BLaER1 treated with 17β-estradiol and CSF1 and Interleukin-3, amounts not matched to agents 10 nM and 100 nM (cell line): ENCODE measurements at regions not wholly inside any gene's neighbourhood (a gene's known extent, or its start where the extent isn't known, plus 50 kb on each side); places are given as distances from the start of the nearest gene placed in this dataset.
"Not testable (repeated sequence)": the region's sequence is repeated elsewhere in the genome, so short reads cannot be mapped to it uniquely, and the experiment has no call there.

Experiments
- H3K27ac ChIP-seq, 11 experiments: shearing (Covaris generic); formaldehyde crosslinking; 2 replicates each; pipeline ENCODE4 v1.8.1; 2022
- H3K27me3 ChIP-seq, 11 experiments: shearing (Covaris generic); formaldehyde crosslinking; 2 replicates each; pipeline ENCODE4 v1.8.1; 2022
- H3K36me3 ChIP-seq, 11 experiments: shearing (Covaris generic); formaldehyde crosslinking; 2 replicates each; pipeline ENCODE4 v1.8.1; 2022
- H3K4me1 ChIP-seq, 10 experiments: shearing (Covaris generic); formaldehyde crosslinking; 2 replicates each; pipeline ENCODE4 v1.8.1; 2022
- H3K4me2 ChIP-seq, 11 experiments: shearing (Covaris generic); formaldehyde crosslinking; 2 replicates each; pipeline ENCODE4 v1.8.1; 2022
- H3K4me3 ChIP-seq, 10 experiments: shearing (Covaris generic); formaldehyde crosslinking; 2 replicates each; pipeline ENCODE4 v1.8.1; 2022
- H3K9ac ChIP-seq, 11 experiments: shearing (Covaris generic); formaldehyde crosslinking; 2 replicates each; pipeline ENCODE4 v1.8.1; 2022
- H3K9me3 ChIP-seq, 11 experiments: shearing (Covaris generic); formaldehyde crosslinking; replicated peaks in 1 of 11; 2 replicates each; pipeline ENCODE4 v1.8.1; 2022
- H4K20me1 ChIP-seq, 11 experiments: shearing (Covaris generic); formaldehyde crosslinking; 2 replicates each; pipeline ENCODE4 v1.8.1; 2022
- Cebpa-rat ChIP-seq, 11 experiments: shearing (Covaris generic); IDR thresholded peaks; 2 replicates each; pipeline ENCODE4 v1.8.1; 2022

DNA sequence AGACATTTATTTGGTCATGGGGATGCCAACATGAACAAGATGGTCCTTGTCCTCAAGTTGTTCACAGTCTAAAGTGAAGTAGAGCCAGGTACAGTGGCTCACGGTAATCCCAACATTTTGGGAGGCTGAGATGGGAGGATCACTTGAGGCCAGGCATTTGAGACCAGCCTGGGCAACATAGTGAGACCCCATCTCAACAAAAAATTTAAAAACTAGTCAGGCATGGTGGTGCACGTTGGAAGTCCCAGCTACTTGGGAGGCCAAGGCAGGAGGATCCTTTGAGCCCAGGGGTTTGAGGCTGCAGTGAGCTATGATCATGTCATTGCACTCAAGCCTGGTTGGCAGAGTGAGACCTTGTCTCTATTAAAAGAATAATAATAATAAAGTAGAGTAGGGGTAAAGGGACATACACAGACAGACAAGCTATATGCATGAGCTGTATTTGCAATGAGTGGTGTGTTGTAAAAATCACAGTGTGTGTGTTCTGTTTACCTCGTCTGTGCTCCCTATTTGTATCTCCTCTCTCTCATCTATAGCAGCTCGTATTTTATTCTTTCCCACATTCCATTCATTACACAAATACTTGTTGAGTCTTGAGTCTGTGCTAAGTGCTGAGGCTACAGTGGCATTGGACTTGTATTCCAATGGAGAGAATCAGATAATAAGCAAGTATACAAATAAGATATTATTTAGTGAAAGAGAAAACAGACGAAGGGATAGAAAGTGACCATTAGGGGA is 73.9 kb upstream of the DHX40 start:
- Histone ChIP-seq H3K9me3 (no peaks in the 10 kb centered on the region), H3K27ac (no peak overlapping the region), H3K27me3 (no peaks in the 10 kb centered on the region), H3K4me1 (peaks cover 0 to 9% (median 0%) of the 10 kb centered on the region in 10 experiments; a peak in 4 of 20 replicates), H3K9ac (no peak overlapping the region), H3K36me3 (no peaks in the 10 kb centered on the region), H3K4me2 (no peak overlapping the region), H4K20me1 (no peaks in the 10 kb centered on the region), H3K4me3 (no peak overlapping the region)
- TF ChIP-seq Cebpa-rat (IDR thresholded peaks at IDR 0.05): no peak

DNA sequence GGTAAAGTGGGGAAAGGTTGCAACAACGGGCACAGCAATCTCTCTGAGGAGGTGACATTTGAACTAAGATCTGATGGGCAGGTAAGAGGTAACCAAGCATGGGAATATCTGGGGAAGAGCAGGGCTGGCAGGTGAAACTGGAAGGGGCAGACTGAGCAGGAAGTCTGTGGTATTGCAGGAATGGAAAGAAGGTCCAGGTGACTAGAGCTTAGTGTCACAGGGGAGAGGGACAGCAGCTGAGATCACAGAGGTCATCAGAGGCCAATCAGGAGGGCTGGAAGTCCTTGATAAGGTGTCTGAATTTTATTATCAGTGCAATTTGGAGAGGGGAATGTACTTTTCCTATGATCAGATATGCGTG is 73.3 kb upstream of the DHX40 start:
- Histone ChIP-seq H3K4me3 (no peak overlapping the region), H3K27ac (no peak overlapping the region), H3K4me1 (peaks cover 0 to 9% (median 0%) of the 10 kb centered on the region in 10 experiments; a peak in 4 of 20 replicates), H3K9ac (no peak overlapping the region), H4K20me1 (no peaks in the 10 kb centered on the region), H3K36me3 (no peaks in the 10 kb centered on the region), H3K4me2 (no peak overlapping the region), H3K9me3 (no peaks in the 10 kb centered on the region), H3K27me3 (no peaks in the 10 kb centered on the region)
- TF ChIP-seq Cebpa-rat (IDR thresholded peaks at IDR 0.05): no peak

DNA sequence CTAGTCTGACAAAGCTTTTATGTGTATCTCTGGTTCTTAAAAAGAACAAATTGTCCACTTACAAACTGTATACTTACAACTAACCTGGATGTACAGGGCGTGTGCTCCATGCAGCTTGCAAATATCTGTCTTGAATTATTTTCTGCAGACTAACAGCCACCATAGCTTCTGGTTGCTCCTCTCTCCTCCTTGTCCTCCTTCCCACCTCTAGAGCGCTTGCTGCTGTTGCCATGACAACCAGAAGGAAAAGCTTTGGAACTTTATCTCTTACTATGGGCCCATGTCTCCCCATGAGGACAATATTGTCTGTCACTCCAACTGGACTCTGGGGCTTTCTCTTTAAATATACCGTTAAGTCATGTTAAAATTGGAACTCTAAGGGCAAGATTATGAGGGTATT is 71.5 kb upstream of the DHX40 start:
- no peak overlapping the region for H3K4me3 ChIP-seq
- H4K20me1 ChIP-seq: no peaks in the 10 kb centered on the region
- no peak overlapping the region for H3K27ac ChIP-seq
- no peak overlapping the region for H3K4me2 ChIP-seq
- H3K27me3 ChIP-seq: no peaks in the 10 kb centered on the region
- H3K9ac ChIP-seq: no peak overlapping the region
- H3K36me3 ChIP-seq: no peaks in the 10 kb centered on the region
- no peak for TF ChIP-seq Cebpa-rat (IDR thresholded peaks at IDR 0.05)
- no peaks in the 10 kb centered on the region for H3K9me3 ChIP-seq
- H3K4me1 ChIP-seq: peaks cover 0 to 9% (median 0%) of the 10 kb centered on the region in 10 experiments; a peak in 4 of 20 replicates

DNA sequence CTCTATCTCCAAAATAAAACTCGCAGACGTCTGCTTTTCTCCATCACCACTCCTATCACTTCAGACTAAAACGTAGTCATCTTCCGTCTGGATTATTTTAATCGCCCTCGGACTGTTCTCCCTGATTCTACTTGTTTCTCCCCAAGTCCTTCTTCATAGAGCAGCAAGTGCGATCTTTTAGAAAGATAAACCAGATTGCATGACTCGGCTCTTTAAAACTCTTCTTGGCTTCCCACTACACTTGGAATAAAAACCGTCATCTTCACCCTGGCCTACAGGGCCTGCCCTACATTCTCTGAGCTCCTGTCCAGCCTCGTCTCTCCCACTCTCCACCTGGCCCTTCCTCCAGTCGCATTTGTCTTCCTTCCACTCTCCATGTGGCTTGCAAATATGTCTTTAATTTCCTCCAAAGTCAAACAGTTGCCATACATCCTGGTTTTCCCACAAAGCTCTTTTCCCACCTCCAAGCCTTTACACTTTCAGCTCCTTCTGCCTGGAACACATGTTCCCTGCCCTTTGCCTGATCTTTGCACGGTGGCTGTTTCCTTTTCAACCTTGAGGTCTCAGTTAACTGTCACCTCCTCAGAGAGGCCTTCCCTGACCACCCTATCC is 70.5 kb upstream of the DHX40 start:
- Histone ChIP-seq H3K4me1 (peaks cover 0 to 2% (median 0%) of the 10 kb centered on the region in 10 experiments; a peak in 2 of 20 replicates), H3K4me2 (no peak overlapping the region), H3K9me3 (peaks cover 0 to 6% (median 0%) of the 10 kb centered on the region in 11 experiments; a peak in 4 of 22 replicates), H4K20me1 (no peaks in the 10 kb centered on the region), H3K4me3 (no peak overlapping the region), H3K36me3 (no peaks in the 10 kb centered on the region), H3K27ac (no peak overlapping the region), H3K9ac (no peak overlapping the region), H3K27me3 (no peaks in the 10 kb centered on the region)
- no peak for TF ChIP-seq Cebpa-rat (IDR thresholded peaks at IDR 0.05)

DNA sequence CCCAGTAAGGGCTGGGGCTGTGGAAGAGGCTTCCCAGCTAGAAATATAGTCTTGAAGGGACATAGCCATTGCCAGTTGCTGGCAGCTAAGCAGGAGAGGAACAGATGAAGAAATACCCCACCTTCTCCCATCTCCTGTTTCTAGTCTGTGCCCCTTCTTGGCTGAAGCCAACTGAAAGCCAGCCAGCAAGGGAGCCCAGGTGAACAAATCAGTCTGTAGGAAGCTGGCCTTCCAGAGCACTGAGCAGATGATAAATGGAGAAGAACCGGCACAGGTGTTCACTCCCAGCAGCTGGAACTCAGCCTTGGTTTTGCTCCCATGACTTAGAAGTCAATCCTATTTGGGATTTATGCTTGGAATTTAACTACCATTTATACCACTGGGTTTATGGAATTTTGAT is 69.2 kb upstream of the DHX40 start:
- no peaks in the 10 kb centered on the region for H3K27me3 ChIP-seq
- no peak for TF ChIP-seq Cebpa-rat (IDR thresholded peaks at IDR 0.05)
- H3K9me3 ChIP-seq: peaks cover 0 to 7% (median 0%) of the 10 kb centered on the region in 11 experiments; a peak in 4 of 22 replicates
- H3K27ac ChIP-seq: no peak overlapping the region
- no peaks in the 10 kb centered on the region for H3K4me1 ChIP-seq
- H3K4me2 ChIP-seq: no peak overlapping the region
- H3K9ac ChIP-seq: no peak overlapping the region
- H3K36me3 ChIP-seq: no peaks in the 10 kb centered on the region
- H3K4me3 ChIP-seq: no peak overlapping the region
- H4K20me1 ChIP-seq: no peaks in the 10 kb centered on the region

DNA sequence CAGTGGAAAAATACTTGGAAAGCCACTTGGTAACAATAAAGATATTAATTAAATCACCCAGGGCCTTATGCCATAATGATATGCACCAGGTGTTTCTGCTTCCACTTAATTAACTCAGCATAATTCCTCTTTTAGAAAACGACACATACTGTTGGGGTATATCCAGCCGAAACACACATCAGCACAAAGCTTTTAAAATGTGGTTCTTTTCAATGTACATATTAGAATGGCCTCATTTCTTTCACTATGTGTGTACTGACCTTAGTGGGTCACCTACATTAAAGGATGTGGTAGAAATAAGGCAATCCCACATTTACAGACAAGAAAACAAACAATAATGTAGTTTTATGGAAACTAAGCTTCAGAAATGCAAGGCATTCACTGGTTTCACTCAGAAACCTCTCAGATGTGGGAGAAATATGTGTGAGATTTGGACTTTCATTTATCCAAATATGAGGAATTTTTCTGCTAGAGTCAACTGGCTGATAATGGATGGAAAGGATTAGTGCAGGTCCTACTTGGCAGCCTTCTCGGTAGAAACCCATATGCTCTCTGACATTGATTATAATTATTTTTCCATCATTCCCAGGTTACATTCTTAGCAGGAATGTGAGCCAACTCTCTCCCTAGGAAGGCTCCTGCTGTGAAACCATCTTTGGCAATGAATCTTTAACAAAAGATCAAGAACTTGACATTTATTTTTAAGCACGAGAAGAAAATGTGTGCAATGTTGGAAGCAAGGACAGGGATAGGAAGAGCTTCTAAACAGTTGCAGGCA is 66.7 kb upstream of the DHX40 start:
- no peak overlapping the region for H3K27ac ChIP-seq
- no peak overlapping the region for H3K4me3 ChIP-seq
- TF ChIP-seq Cebpa-rat (IDR thresholded peaks at IDR 0.05): no peak
- no peaks in the 10 kb centered on the region for H3K27me3 ChIP-seq
- no peaks in the 10 kb centered on the region for H3K4me1 ChIP-seq
- H3K9me3 ChIP-seq: peaks cover 0 to 7% (median 0%) of the 10 kb centered on the region in 11 experiments; a peak in 4 of 22 replicates
- H3K4me2 ChIP-seq: no peak overlapping the region
- no peaks in the 10 kb centered on the region for H4K20me1 ChIP-seq
- H3K9ac ChIP-seq: no peak overlapping the region
- H3K36me3 ChIP-seq: no peaks in the 10 kb centered on the region

DNA sequence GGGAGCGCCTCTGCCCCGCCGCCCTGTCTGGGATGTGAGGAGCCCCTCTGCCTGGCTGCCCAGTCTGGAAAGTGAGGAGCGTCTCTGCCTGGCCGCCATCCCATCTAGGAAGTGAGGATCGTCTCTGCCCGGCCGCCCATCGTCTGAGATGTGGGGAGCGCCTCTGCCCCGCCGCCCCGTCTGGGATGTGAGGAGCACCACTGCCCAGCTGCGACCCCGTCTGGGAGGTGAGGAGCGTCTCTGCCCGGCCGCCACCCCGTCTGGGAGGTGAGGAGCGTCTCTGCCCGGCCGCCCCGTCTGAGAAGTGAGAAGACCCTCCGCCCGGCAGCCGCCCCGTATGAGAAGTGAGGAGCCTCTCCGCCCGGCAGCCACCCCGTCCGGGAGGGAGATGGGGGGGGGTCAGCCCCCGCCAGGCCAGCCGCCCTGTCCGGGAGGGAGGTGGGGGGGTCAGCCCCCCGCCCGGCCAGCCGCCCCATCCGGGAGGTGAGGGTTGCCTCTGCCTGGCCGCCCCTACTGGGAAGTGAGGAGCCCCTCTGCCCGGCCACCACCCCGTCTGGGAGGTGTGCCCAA is 65.2 kb upstream of the DHX40 start:
- not testable (repeated sequence) for H4K20me1 ChIP-seq, H3K36me3 ChIP-seq, H3K4me2 ChIP-seq, H3K27ac ChIP-seq, H3K4me1 ChIP-seq, H3K9me3 ChIP-seq, H3K27me3 ChIP-seq, H3K9ac ChIP-seq, H3K4me3 ChIP-seq

DNA sequence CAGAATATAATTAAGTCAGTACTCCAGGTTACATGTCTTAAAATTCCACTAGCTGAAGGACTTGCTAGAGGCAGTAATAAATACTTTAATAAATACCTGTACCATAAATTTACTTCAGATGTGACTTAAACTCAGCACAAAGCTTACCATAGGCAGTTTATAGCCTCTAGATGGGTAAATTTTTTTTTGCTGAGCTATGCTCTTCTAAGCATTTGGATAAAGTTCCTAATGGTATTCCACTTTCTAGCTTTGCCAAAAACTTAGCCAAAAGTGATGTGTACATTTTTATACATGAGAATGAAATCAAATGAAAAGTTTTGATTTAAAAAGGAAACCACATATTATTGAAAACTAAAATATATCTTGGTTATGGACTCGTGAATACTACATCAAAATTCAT is 63.7 kb upstream of the DHX40 start:
- H3K27ac ChIP-seq: no peak overlapping the region
- no peaks in the 10 kb centered on the region for H4K20me1 ChIP-seq
- no peaks in the 10 kb centered on the region for H3K36me3 ChIP-seq
- no peaks in the 10 kb centered on the region for H3K27me3 ChIP-seq
- no peak for TF ChIP-seq Cebpa-rat (IDR thresholded peaks at IDR 0.05)
- H3K9ac ChIP-seq: no peak overlapping the region
- peaks cover 0 to 4% (median 0%) of the 10 kb centered on the region in 10 experiments; a peak in 3 of 20 replicates for H3K4me1 ChIP-seq
- H3K4me3 ChIP-seq: no peak overlapping the region
- H3K9me3 ChIP-seq: peaks cover 0 to 7% (median 0%) of the 10 kb centered on the region in 11 experiments; a peak in 4 of 22 replicates
- H3K4me2 ChIP-seq: no peak overlapping the region

DNA sequence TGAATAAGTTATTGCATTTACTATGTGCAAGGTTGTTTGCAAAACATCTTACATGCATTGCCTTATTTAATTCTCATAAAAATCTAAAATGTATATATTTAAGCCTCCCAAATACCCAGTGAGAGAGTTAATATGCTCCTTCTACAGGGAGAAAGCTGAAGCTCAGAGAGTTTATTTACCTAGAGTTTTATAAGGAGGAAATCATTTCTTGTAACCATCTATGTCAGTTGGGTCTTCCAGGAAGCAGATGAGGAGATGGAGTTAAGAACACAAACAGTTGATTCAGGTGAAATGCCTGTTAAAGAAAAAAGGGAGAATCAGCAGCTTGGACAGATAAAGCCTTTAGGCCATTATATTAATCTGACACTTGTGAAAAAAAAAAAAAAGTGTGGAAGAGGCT is 62.6 kb upstream of the DHX40 start:
- no peak overlapping the region for H3K4me2 ChIP-seq
- no peak for TF ChIP-seq Cebpa-rat (IDR thresholded peaks at IDR 0.05)
- H3K36me3 ChIP-seq: no peaks in the 10 kb centered on the region
- H3K27ac ChIP-seq: no peak overlapping the region
- H3K9ac ChIP-seq: no peak overlapping the region
- peaks cover 0 to 15% (median 0%) of the 10 kb centered on the region in 10 experiments; a peak in 6 of 20 replicates for H3K4me1 ChIP-seq
- no peaks in the 10 kb centered on the region for H3K27me3 ChIP-seq
- no peak overlapping the region for H3K4me3 ChIP-seq
- H3K9me3 ChIP-seq: peaks cover 0 to 7% (median 0%) of the 10 kb centered on the region in 11 experiments; a peak in 4 of 22 replicates
- H4K20me1 ChIP-seq: no peaks in the 10 kb centered on the region
